Uterus (tissue), 3 donors: ENCODE measurements at regions not wholly inside any gene's neighbourhood (a gene's known extent, or its start where the extent isn't known, plus 50 kb on each side); places are given as distances from the start of the nearest gene placed in this dataset.

Source experiments
- DNase-seq, 2 donors: peaks; one replicate each; pipeline ENCODE4 v3.0.0-alpha.2; 2019 to 2020
- H3K27ac ChIP-seq, 2 donors: fragments of 200-600 bp; sonication (generic); 1 replicate in 1 of 2; 2 replicates in 1 of 2; pipeline ENCODE4 v1.5.1; 2016 to 2018
- H3K27me3 ChIP-seq, 2 donors: fragments of 200-600 bp; sonication (generic); one replicate each; pipeline ENCODE4 v1.5.1; 2018 to 2019; ENCODE audit warnings: control low read depth in 1 of 2
- H3K36me3 ChIP-seq, 2 donors: fragments of 200-600 bp; sonication (generic); one replicate each; pipeline ENCODE4 v1.5.1; 2019; ENCODE audit warnings: control low read depth in 1 of 2
- H3K4me1 ChIP-seq, 2 donors: fragments of 200-600 bp; sonication (generic); one replicate each; pipeline ENCODE4 v1.5.1; 2018 to 2019; ENCODE audit warnings: control low read depth in 1 of 2
- H3K4me3 ChIP-seq, 2 donors: fragments of 200-600 bp; sonication (generic); 1 replicate in 1 of 2; 2 replicates in 1 of 2; pipeline ENCODE4 v1.5.1; 2018 to 2019; ENCODE audit warnings: mild to moderate bottlenecking in 1 of 2
- H3K9me3 ChIP-seq, 2 donors: fragments of 200-600 bp; sonication (generic); one replicate each; pipeline ENCODE4 v1.5.1; 2019; ENCODE audit warnings: control low read depth in 1 of 2
- POLR2A ChIP-seq, 2 donors: fragments of 450-650 bp; IDR thresholded peaks; one replicate each; pipeline ENCODE4 v1.6.1; 2016; ENCODE audit warnings: antibody characterized with exemption in 2 of 2, mild to moderate bottlenecking in 1 of 2, moderate library complexity in 1 of 2
- intact Hi-C: fragments of 100-400 bp; cut with DNase I; formaldehyde crosslinking; loops from one replicate; pipeline ENCODE4 v1.15.1; 2023; ENCODE audit warnings: low total_unique reads
- TF ChIP-seq, protein P1 (sequence below), 4 experiments: fragments of 200-600 bp in 2 of 4; fragments of 450-650 bp in 2 of 4; sonication (generic) in 2 of 4; IDR thresholded peaks; one replicate each; pipeline ENCODE4 v1.5.1; 2016 to 2019; ENCODE audit warnings: antibody characterized with exemption in 4 of 4, mild to moderate bottlenecking in 2 of 4, moderate library complexity in 1 of 4
- donor health status: DM: yes; HTN: yes; CAD: no.

DNA sequence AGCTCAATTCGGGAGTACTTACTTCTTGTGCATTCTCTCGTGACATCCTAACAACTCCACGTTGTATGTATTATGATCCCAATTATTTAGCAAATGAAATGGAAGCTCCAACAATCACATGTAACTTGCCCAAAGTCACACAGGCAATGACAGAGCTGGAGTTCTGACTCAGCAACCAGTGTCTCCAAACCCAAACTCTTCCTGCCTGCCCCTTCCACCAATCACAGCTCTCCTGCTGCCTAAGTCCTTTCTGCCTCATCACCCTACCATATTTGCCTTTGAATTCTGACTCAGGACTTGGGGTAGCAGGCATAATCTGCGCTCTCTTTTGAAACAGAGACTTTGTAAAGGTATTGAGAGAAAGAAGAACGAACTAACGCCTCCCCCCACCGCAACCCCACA lies 245.2 kb upstream of the MAF start:
- TF ChIP-seq, protein P1, sequence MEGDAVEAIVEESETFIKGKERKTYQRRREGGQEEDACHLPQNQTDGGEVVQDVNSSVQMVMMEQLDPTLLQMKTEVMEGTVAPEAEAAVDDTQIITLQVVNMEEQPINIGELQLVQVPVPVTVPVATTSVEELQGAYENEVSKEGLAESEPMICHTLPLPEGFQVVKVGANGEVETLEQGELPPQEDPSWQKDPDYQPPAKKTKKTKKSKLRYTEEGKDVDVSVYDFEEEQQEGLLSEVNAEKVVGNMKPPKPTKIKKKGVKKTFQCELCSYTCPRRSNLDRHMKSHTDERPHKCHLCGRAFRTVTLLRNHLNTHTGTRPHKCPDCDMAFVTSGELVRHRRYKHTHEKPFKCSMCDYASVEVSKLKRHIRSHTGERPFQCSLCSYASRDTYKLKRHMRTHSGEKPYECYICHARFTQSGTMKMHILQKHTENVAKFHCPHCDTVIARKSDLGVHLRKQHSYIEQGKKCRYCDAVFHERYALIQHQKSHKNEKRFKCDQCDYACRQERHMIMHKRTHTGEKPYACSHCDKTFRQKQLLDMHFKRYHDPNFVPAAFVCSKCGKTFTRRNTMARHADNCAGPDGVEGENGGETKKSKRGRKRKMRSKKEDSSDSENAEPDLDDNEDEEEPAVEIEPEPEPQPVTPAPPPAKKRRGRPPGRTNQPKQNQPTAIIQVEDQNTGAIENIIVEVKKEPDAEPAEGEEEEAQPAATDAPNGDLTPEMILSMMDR (IDR thresholded peaks at IDR 0.05), result no peak
- TF ChIP-seq POLR2A (IDR thresholded peaks at IDR 0.05), result no peak
- H3K36me3 ChIP-seq, result no peaks in the 10 kb centered on the region
- intact Hi-C loops, result no loop called here
- no peak overlapping the region for H3K4me3 ChIP-seq
- no peak overlapping the region for H3K27ac ChIP-seq
- no peaks in the 10 kb centered on the region for H3K27me3 ChIP-seq
- no peak for DNase-seq
- H3K9me3 ChIP-seq, result no peaks in the 10 kb centered on the region
- H3K4me1 ChIP-seq, result peaks cover 0 to 2% of the 10 kb centered on the region in 2 donors

DNA sequence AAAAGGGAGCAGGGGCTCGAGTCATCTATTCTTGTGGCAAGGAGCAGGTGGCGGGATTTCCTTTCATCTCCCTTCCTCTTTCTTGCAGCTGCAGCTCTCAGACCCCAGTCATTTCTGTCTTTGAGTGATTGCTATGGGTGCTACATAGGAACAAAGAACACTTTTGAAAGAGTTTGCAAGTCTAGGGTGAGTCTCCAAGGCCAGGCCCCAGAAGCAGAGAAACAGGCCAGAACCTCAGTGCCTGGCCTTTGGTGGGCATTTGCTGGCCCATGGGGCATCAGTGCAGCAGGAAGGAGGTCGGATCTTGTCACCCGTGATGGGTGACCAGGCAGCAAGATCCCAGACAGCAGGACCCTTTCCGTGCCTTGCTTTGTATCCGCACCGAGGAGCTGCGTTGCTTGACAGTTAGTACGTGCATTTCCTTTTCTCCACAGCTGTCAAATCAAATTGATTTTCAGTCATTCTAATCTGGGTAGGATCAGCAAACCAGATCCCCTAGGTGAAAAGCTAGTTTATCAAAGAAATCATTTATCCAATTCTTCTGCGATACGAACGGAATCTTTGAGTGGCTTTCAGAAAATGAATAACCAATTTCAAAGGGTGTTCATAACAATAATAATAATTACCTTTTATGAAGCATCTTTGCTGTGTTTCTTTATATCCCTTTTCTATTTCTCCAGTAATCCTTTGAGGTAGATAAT lies 244.6 kb upstream of the MAF start:
- no peak overlapping the region for H3K4me3 ChIP-seq
- DNase-seq, result no peak
- intact Hi-C loops, result no loop called here

DNA sequence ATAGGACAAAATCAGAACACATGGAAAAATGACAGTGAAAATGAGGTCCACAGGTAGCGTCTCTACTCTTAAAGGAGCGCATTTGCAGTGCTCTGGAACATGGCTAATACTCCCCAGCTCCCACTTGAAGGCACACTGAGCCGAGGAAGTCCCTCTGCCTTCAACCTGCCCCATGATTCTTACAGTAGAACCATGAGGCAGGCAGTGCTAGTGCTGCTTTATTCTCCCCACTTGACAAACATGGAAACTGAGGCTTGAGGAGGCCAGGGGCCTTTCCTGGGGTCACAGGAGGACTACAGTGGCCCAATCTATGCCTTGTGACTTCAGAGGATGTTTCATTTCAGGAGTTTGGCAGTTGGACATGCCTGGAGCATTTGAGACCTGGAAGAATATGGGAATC lies 244.1 kb upstream of the MAF start:
- Histone ChIP-seq H3K4me1 (peaks cover 0 to 8% of the 10 kb centered on the region in 2 donors), H3K36me3 (no peaks in the 10 kb centered on the region), H3K4me3 (no peak overlapping the region), H3K27ac (no peak overlapping the region), H3K9me3 (no peaks in the 10 kb centered on the region), H3K27me3 (no peaks in the 10 kb centered on the region)
- no peak for DNase-seq
- intact Hi-C loops, result no loop called here
- TF ChIP-seq, protein P1 (IDR thresholded peaks at IDR 0.05), result no peak
- no peak for TF ChIP-seq POLR2A (IDR thresholded peaks at IDR 0.05)

More for the DNA sequence above, 244.6 kb upstream of the MAF start:
- H3K27ac ChIP-seq, result no peak overlapping the region
- H3K36me3 ChIP-seq, result no peaks in the 10 kb centered on the region
- H3K4me1 ChIP-seq, result peaks cover 0 to 3% of the 10 kb centered on the region in 2 donors
- no peak for TF ChIP-seq POLR2A (IDR thresholded peaks at IDR 0.05)
- TF ChIP-seq, protein P1 (IDR thresholded peaks at IDR 0.05), result no peak
- H3K27me3 ChIP-seq, result no peaks in the 10 kb centered on the region
- H3K9me3 ChIP-seq, result no peaks in the 10 kb centered on the region

DNA sequence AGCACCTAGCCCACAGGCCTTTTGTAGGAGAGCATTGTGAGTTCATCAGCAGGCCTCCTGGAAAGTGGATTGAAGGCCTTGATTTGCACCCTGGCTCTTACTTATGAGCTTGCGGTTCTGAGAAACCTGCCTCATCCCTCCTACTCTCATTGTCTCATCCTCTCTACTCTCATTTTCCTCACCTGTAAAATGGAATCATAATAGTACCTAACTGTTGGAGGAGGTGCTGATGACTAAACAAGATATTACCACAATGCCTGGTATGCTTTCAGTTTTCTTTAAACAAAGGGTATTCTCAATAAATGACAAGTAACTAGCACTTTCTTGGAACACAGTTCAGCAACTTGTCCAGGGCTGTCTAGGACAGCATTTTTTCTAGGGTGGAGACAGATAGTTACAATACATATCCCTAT lies 243.1 kb upstream of the MAF start:
- Histone ChIP-seq H3K27ac (no peak overlapping the region), H3K27me3 (no peaks in the 10 kb centered on the region), H3K9me3 (no peaks in the 10 kb centered on the region), H3K4me1 (peaks cover 0 to 11% of the 10 kb centered on the region in 2 donors), H3K36me3 (no peaks in the 10 kb centered on the region), H3K4me3 (no peak overlapping the region)
- no peak for DNase-seq
- TF ChIP-seq POLR2A (IDR thresholded peaks at IDR 0.05), result no peak
- TF ChIP-seq, protein P1 (IDR thresholded peaks at IDR 0.05), result no peak
- intact Hi-C loops, result no loop called here

DNA sequence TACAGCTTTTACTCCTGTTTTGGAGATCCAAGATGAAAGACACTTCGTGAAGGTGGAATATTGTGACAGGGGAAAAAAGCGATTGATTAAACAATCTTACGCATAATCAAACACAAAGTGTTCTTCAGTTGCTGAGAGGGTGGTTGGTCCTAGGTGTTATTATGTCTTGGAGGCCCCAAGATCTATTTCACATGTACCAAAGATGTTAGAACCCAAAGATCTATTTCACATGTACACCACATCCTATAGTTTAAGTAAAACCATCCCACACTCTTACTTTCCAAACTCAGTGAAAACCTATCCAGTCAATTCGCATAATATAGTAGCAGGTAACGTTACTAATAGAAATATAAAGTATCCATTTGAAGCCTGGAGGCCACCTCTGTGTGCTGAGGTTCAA lies 242.6 kb upstream of the MAF start:
- no peaks in the 10 kb centered on the region for H3K9me3 ChIP-seq
- peaks cover 0 to 11% of the 10 kb centered on the region in 2 donors for H3K4me1 ChIP-seq
- intact Hi-C loops, result no loop called here
- H3K4me3 ChIP-seq, result no peak overlapping the region
- TF ChIP-seq POLR2A (IDR thresholded peaks at IDR 0.05), result no peak
- TF ChIP-seq, protein P1 (IDR thresholded peaks at IDR 0.05), result no peak
- no peak overlapping the region for H3K27ac ChIP-seq
- H3K36me3 ChIP-seq, result no peaks in the 10 kb centered on the region
- no peak for DNase-seq
- H3K27me3 ChIP-seq, result no peaks in the 10 kb centered on the region
